Left renal pelvis (tissue), 4 donors: ENCODE measurements at regions not wholly inside any gene's neighbourhood (a gene's known extent, or its start where the extent isn't known, plus 50 kb on each side); places are given as distances from the start of the nearest gene placed in this dataset.

Source experiments
- DNase-seq, 4 donors: peaks; one replicate each; pipeline ENCODE4 v3.0.0-alpha.2; 2013; ENCODE audit warnings: low read depth in 4 of 4, low spot score in 3 of 4

- DNase-seq: no peak
These were observed 131.0 kb downstream of the PDGFRA start for GRCh38 chr4:54359919-54360650.

- DNase-seq: no peak
These were observed 133.9 kb downstream of the PDGFRA start for GRCh38 chr4:54363037-54363436.

GRCh38 chr4:54365691-54366090 lies 136.6 kb downstream of the PDGFRA start:
- DNase-seq: no peak

- DNase-seq: no peak
These were observed 138.0 kb downstream of the PDGFRA start for GRCh38 chr4:54367059-54367458.

- DNase-seq: no peak
These were observed 139.5 kb downstream of the PDGFRA start for GRCh38 chr4:54368281-54369265.

GRCh38 chr4:54371173-54371572 lies 142.1 kb downstream of the PDGFRA start:
- DNase-seq: no peak

GRCh38 chr4:54372951-54373350 lies 143.9 kb downstream of the PDGFRA start:
- no peak for DNase-seq

GRCh38 chr4:54373718-54374210 lies 144.7 kb downstream of the PDGFRA start:
- DNase-seq: no peak

GRCh38 chr4:54378461-54378860 lies 149.4 kb downstream of the PDGFRA start:
- DNase-seq: no peak

GRCh38 chr4:54384152-54384551 lies 155.1 kb downstream of the PDGFRA start:
- DNase-seq: no peak

GRCh38 chr4:54384563-54384962 lies 155.5 kb downstream of the PDGFRA start:
- no peak for DNase-seq

- DNase-seq: no peak
These were observed 157.1 kb downstream of the PDGFRA start for GRCh38 chr4:54386042-54386669.

- no peak for DNase-seq
These were observed 157.6 kb downstream of the PDGFRA start for GRCh38 chr4:54386693-54387092.

- no peak for DNase-seq
These were observed 161.6 kb downstream of the PDGFRA start for GRCh38 chr4:54390670-54391069.

- no peak for DNase-seq
These were observed 162.0 kb downstream of the PDGFRA start for GRCh38 chr4:54391104-54391503.

- DNase-seq: no peak
These were observed 163.4 kb downstream of the PDGFRA start for GRCh38 chr4:54392479-54392878.

GRCh38 chr4:54393243-54393642 lies 164.2 kb downstream of the PDGFRA start:
- no peak for DNase-seq

GRCh38 chr4:54395013-54395527 lies 166.0 kb downstream of the PDGFRA start:
- DNase-seq: no peak

- no peak for DNase-seq
These were observed 171.1 kb downstream of the PDGFRA start for GRCh38 chr4:54400188-54400587.

- no peak for DNase-seq
These were observed 171.7 kb downstream of the PDGFRA start for GRCh38 chr4:54400802-54401201.
